Fibroblast of lung (primary cell): ENCODE measurements at regions not wholly inside any gene's neighbourhood (a gene's known extent, or its start where the extent isn't known, plus 50 kb on each side); places are given as distances from the start of the nearest gene placed in this dataset.

Source experiments
- CTCF ChIP-seq, 2 donors: IDR thresholded peaks in 1 of 2; conservative IDR thresholded peaks in 1 of 2; 1 replicate in 1 of 2; 2 replicates in 1 of 2; pipeline ENCODE4 v1.5.1; 2011 to 2012; ENCODE audit warnings: low read length in 2 of 2, control low read depth in 1 of 2, inconsistent platforms in 1 of 2, low read depth in 1 of 2, mild to moderate bottlenecking in 1 of 2
- EZH2 ChIP-seq: IDR thresholded peaks from 2 replicates; pipeline ENCODE4 v1.5.1; 2012; ENCODE audit warnings: low read length, control low read depth, mild to moderate bottlenecking; ENCODE audit errors: missing control alignments

- no peak for TF ChIP-seq CTCF (conservative IDR thresholded peaks at IDR 0.05 in 1 of 2, IDR thresholded peaks at IDR 0.05 in 1 of 2; ENCODE audit: low read depth in 1 of 2, low read length in 2 of 2)
- no peak for TF ChIP-seq EZH2
These were observed 413.6 kb upstream of the MEIS1 start for GRCh38 chr2:66021296-66021695.
